Body of pancreas (tissue), 4 donors: ENCODE measurements at regions not wholly inside any gene's neighbourhood (a gene's known extent, or its start where the extent isn't known, plus 50 kb on each side); places are given as distances from the start of the nearest gene placed in this dataset.

Experiments used
- ATAC-seq: fragments of 150-250 bp; one replicate; pipeline ENCODE4 v1.9.1; 2016
- DNase-seq, 4 donors: peaks; one replicate each; pipeline ENCODE4 v3.0.0-alpha.2; 2019
- H3K27ac ChIP-seq, 4 donors: fragments of 200-600 bp; sonication (generic); 1 replicate in 3 of 4; 2 replicates in 1 of 4; pipeline versions ENCODE4 v1.5.1 to v1.6.1; 2016 to 2019; ENCODE audit warnings: mild to moderate bottlenecking in 1 of 4, mixed read lengths in 1 of 4, moderate library complexity in 1 of 4
- H3K27me3 ChIP-seq, 2 donors: fragments of 200-600 bp; sonication (generic); one replicate each; pipeline ENCODE4 v1.6.0; 2016; ENCODE audit warnings: mild to moderate bottlenecking in 1 of 2
- H3K36me3 ChIP-seq, 2 donors: fragments of 200-600 bp; sonication (generic); replicated peaks in 1 of 2; 2 replicates each; pipeline ENCODE4 v1.5.1; 2016; ENCODE audit warnings: low read depth in 2 of 2; ENCODE audit not compliant: insufficient read depth in 1 of 2
- H3K4me1 ChIP-seq: fragments of 200-600 bp; sonication (generic); one replicate; pipeline ENCODE4 v1.6.0; 2016
- H3K4me3 ChIP-seq, 2 donors: fragments of 200-600 bp; sonication (generic); 1 replicate in 1 of 2; 2 replicates in 1 of 2; pipeline ENCODE4 v1.5.1; 2016 to 2019
- H3K9me3 ChIP-seq, 3 donors: fragments of 200-600 bp; sonication (generic); 1 replicate in 2 of 3; 2 replicates in 1 of 3; pipeline ENCODE4 v1.5.1; 2016
- CTCF ChIP-seq, 7 experiments: fragments of 450-650 bp in 4 of 7; fragments of 200-600 bp in 3 of 7; sonication (generic) in 3 of 7; IDR thresholded peaks; one replicate each; pipeline ENCODE4 v1.5.1; 2016 to 2019; ENCODE audit warnings: antibody characterized with exemption in 7 of 7
- POLR2A ChIP-seq, 3 donors: fragments of 450-650 bp; IDR thresholded peaks; one replicate each; pipeline ENCODE4 v1.6.1; 2016; ENCODE audit warnings: antibody characterized with exemption in 3 of 3, mild to moderate bottlenecking in 2 of 3
- WGBS, 2 donors: methylation state at CpG; one replicate each; pipeline ENCODE4 v1.1.5; 2017; 5-methylcytosine and 5-hydroxymethylcytosine counted together
- intact Hi-C: fragments of 100-400 bp; cut with DNase I; formaldehyde crosslinking; loops from one replicate; pipeline ENCODE4 v1.15.1; 2023

GRCh38 chr2:20139407-20140172 lies 85.3 kb downstream of the SDC1 start:
- H3K4me3 ChIP-seq, result no peak overlapping the region
- H3K27ac ChIP-seq, result no peak overlapping the region
- TF ChIP-seq POLR2A (IDR thresholded peaks at IDR 0.05), result no peak
- no peak for TF ChIP-seq CTCF (IDR thresholded peaks at IDR 0.05)
- no peaks in the 10 kb centered on the region for H3K4me1 ChIP-seq
- DNase-seq, result no peak
- no peaks in the 10 kb centered on the region for H3K36me3 ChIP-seq
- H3K9me3 ChIP-seq, result no peaks in the 10 kb centered on the region
- 61 to 68% methylated on average over 5 to 9 of the region's 9 CpGs for WGBS, 2 donors
- no peaks in the 10 kb centered on the region for H3K27me3 ChIP-seq
- intact Hi-C loops, result no loop called here
- no peak for ATAC-seq

GRCh38 chr2:20138696-20139095 lies 86.2 kb downstream of the SDC1 start:
- ATAC-seq, result no peak
- no peaks in the 10 kb centered on the region for H3K4me1 ChIP-seq
- no peak for DNase-seq
- H3K27ac ChIP-seq, result no peak overlapping the region
- no peak overlapping the region for H3K4me3 ChIP-seq
- no peaks in the 10 kb centered on the region for H3K36me3 ChIP-seq
- no peaks in the 10 kb centered on the region for H3K9me3 ChIP-seq
- no peak for TF ChIP-seq CTCF (IDR thresholded peaks at IDR 0.05)
- TF ChIP-seq POLR2A (IDR thresholded peaks at IDR 0.05), result no peak
- intact Hi-C loops, result no loop called here
- H3K27me3 ChIP-seq, result no peaks in the 10 kb centered on the region
- WGBS, 2 donors, result 45 to 61% methylated on average over 6 of the region's 6 CpGs

- intact Hi-C loops, result no loop called here
- Histone ChIP-seq H3K36me3 (no peaks in the 10 kb centered on the region), H3K27ac (no peak overlapping the region), H3K4me1 (no peaks in the 10 kb centered on the region), H3K9me3 (no peaks in the 10 kb centered on the region), H3K27me3 (no peaks in the 10 kb centered on the region), H3K4me3 (no peak overlapping the region)
- ATAC-seq (no peak), DNase-seq (no peak)
- TF ChIP-seq POLR2A (IDR thresholded peaks at IDR 0.05) (no peak), CTCF (IDR thresholded peaks at IDR 0.05) (no peak)
- 88 to 96% methylated on average over 8 of the region's 8 CpGs for WGBS, 2 donors
These were observed 86.5 kb upstream of the LAPTM4A start for GRCh38 chr2:20137884-20138283.

GRCh38 chr2:20137131-20137571 lies 85.7 kb upstream of the LAPTM4A start:
- H3K4me1 ChIP-seq, result no peaks in the 10 kb centered on the region
- ATAC-seq (no peak), DNase-seq (no peak)
- H3K9me3 ChIP-seq, result no peaks in the 10 kb centered on the region
- no peaks in the 10 kb centered on the region for H3K36me3 ChIP-seq
- no peak overlapping the region for H3K27ac ChIP-seq
- no peak for TF ChIP-seq CTCF (IDR thresholded peaks at IDR 0.05)
- no peak overlapping the region for H3K4me3 ChIP-seq
- H3K27me3 ChIP-seq, result no peaks in the 10 kb centered on the region
- intact Hi-C loops, result no loop called here
- WGBS, 2 donors, result 64 to 67% methylated on average over 3 to 10 of the region's 10 CpGs

- no peak for DNase-seq
- no peak for ATAC-seq
- no peak overlapping the region for H3K27ac ChIP-seq
These were observed 84.7 kb upstream of the LAPTM4A start for GRCh38 chr2:20136149-20136548.

More at GRCh38 chr2:20136149-20136548, 84.7 kb upstream of the LAPTM4A start:
- 73 to 75% methylated on average over 4 to 12 of the region's 12 CpGs for WGBS, 2 donors
- Histone ChIP-seq H3K9me3 (no peaks in the 10 kb centered on the region), H3K4me3 (no peak overlapping the region), H3K27me3 (no peaks in the 10 kb centered on the region), H3K36me3 (no peaks in the 10 kb centered on the region), H3K4me1 (peaks cover 2% of the 10 kb centered on the region)
- intact Hi-C loops, result no loop called here
- TF ChIP-seq CTCF (IDR thresholded peaks at IDR 0.05), result no peak
- no peak for TF ChIP-seq POLR2A (IDR thresholded peaks at IDR 0.05)
